HEK293T (cell line): ENCODE measurements at regions not wholly inside any gene's neighbourhood (a gene's known extent, or its start where the extent isn't known, plus 50 kb on each side); places are given as distances from the start of the nearest gene placed in this dataset.

ENCODE experiments used
- ARNT ChIP-seq: fragments of 450-650 bp; IDR thresholded peaks from 2 replicates; pipeline ENCODE4 v1.6.1; 2017; ENCODE audit warnings: mild to moderate bottlenecking
- BHLHE40 ChIP-seq: fragments of 450-650 bp; IDR thresholded peaks from 2 replicates; pipeline ENCODE4 v1.6.1; 2016; ENCODE audit warnings: mild to moderate bottlenecking, moderate library complexity, borderline replicate concordance
- CTBP1 ChIP-seq: fragments of 450-650 bp; IDR thresholded peaks from 2 replicates; pipeline ENCODE4 v1.6.1; 2016; ENCODE audit warnings: borderline replicate concordance
- ELF4 ChIP-seq: fragments of 450-650 bp; IDR thresholded peaks from 2 replicates; pipeline ENCODE4 v1.6.1; 2017; ENCODE audit warnings: antibody characterized with exemption
- FOXA1 ChIP-seq: fragments of 450-650 bp; IDR thresholded peaks from 2 replicates; pipeline ENCODE4 v1.6.1; 2016; ENCODE audit warnings: mild to moderate bottlenecking
- FOXK2 ChIP-seq: fragments of 450-650 bp; IDR thresholded peaks from 2 replicates; pipeline ENCODE4 v1.6.1; 2016; ENCODE audit warnings: mild to moderate bottlenecking
- FOXM1 ChIP-seq: fragments of 450-650 bp; IDR thresholded peaks from 2 replicates; pipeline ENCODE4 v1.6.1; 2017; ENCODE audit warnings: mild to moderate bottlenecking, borderline replicate concordance
- HDGF ChIP-seq: fragments of 450-650 bp; IDR thresholded peaks from 2 replicates; pipeline ENCODE4 v1.6.1; 2017; ENCODE audit warnings: antibody characterized with exemption, borderline replicate concordance
- L3MBTL2 ChIP-seq: fragments of 450-650 bp; conservative IDR thresholded peaks from 2 replicates; pipeline ENCODE4 v1.6.1; 2016; ENCODE audit warnings: mild to moderate bottlenecking
- SP1 ChIP-seq: fragments of 450-650 bp; IDR thresholded peaks from 2 replicates; pipeline ENCODE4 v1.6.1; 2017
- SUZ12 ChIP-seq: fragments of 450-650 bp; IDR thresholded peaks from 2 replicates; pipeline ENCODE4 v1.6.1; 2016; ENCODE audit warnings: mild to moderate bottlenecking
- TARDBP ChIP-seq: fragments of 450-650 bp; IDR thresholded peaks from 2 replicates; pipeline ENCODE4 v1.6.1; 2016
- ZNF384 ChIP-seq: fragments of 450-650 bp; IDR thresholded peaks from 2 replicates; pipeline ENCODE4 v1.6.1; 2016
- TF ChIP-seq, protein P1 (sequence below): fragments of 450-650 bp; IDR thresholded peaks from 2 replicates; pipeline ENCODE4 v1.6.1; 2016

DNA sequence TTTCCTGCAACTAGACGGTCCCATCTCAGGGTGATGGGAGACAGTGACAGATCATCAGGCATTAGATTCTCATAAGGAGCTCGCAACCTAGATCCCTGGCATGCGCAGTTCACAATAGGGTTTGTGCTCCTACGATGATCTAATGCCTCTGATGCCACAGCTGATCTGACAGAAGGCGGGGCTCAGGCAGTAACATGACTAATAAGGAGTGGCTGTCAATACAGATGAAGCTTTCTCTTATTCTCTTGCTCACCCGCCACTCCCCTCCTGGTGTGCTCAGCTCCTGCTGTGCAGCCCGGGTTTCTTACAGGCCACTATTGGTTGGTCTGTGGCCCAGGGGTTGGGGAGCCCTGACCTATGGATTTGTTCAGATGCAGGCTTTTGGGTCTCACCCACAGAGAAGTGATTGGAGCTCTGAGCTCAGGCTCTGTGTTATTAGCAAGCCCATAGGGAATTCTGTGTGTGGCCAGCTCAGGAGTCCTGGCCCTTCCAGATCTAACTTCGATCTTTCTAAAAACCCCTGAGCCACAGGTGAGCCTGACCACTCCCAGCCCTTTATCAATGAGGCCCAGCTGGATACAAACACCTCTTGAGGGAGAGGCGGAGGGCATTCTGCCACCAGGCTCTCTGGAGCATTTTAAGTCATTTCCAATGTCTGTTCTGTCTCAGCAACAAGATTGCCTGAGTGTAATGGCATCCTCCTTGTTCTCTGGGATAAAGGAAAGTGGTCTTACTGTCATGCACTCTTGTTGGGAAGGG, 351.8 kb downstream of the BUD13 start:
- TF ChIP-seq BHLHE40 (no peak), FOXM1 (no peak), SUZ12 (no peak), ARNT (no peak), FOXK2 (no peak), ZNF384 (no peak), HDGF (no peak), L3MBTL2 (no peak), TARDBP (no peak), FOXA1 (no peak), CTBP1 (no peak), ELF4 (no peak), SP1 (no peak)
- TF ChIP-seq, protein P1, sequence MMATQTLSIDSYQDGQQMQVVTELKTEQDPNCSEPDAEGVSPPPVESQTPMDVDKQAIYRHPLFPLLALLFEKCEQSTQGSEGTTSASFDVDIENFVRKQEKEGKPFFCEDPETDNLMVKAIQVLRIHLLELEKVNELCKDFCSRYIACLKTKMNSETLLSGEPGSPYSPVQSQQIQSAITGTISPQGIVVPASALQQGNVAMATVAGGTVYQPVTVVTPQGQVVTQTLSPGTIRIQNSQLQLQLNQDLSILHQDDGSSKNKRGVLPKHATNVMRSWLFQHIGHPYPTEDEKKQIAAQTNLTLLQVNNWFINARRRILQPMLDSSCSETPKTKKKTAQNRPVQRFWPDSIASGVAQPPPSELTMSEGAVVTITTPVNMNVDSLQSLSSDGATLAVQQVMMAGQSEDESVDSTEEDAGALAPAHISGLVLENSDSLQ: no peak
